GM12878 (cell line): ENCODE measurements at regions not wholly inside any gene's neighbourhood (a gene's known extent, or its start where the extent isn't known, plus 50 kb on each side); places are given as distances from the start of the nearest gene placed in this dataset.

Experiments used
- ATAC-seq: fragments of 200-7000 bp; cut with Tn5 transposase; 3 replicates; pipeline ENCODE4 v1.9.1; 2020; ENCODE audit warnings: mild to moderate bottlenecking, moderate library complexity
- BruUV-seq: library from RNA; stranded (reverse); fragments of 400-500 nt; replicated peaks from 2 replicates; lab custom pipeline; 2021; lab: Mats Ljungman, UMichigan
- CTCF ChIA-PET: fragments of 300-600 bp; sonication (Branson Sonifier 250); formaldehyde crosslinking; extraction: SDS; loops from one replicate; lab custom pipeline; 2021; ENCODE audit warnings: inconsistent platforms; lab: Yijun Ruan, JAX
- POLR2A ChIA-PET: fragments of 350-600 bp; formaldehyde crosslinking; extraction: SDS; loops from one replicate; lab custom pipeline; 2021; ENCODE audit warnings: inconsistent platforms; lab: Charles Lee
- RAD21 ChIA-PET: fragments of 300-600 bp; sonication (Branson Sonifier 250); formaldehyde crosslinking; loops from one replicate; lab custom pipeline; 2023; ENCODE audit warnings: antibody characterized with exemption; ENCODE audit not compliant: unreplicated experiment; lab: Charles Lee
- SMC1A ChIA-PET: fragments of 300-600 bp; sonication (Branson Sonifier 250); formaldehyde crosslinking; loops from one replicate; lab custom pipeline; 2023; ENCODE audit not compliant: unreplicated experiment, uncharacterized antibody; lab: Charles Lee
- DNase-seq: peaks from one replicate; pipeline ENCODE4 v3.0.0-alpha.2; 2011; ENCODE audit warnings: low read depth, low spot score
- FAIRE-seq: peaks from 3 replicates; lab custom pipeline; 2011; peaks lifted over from hg19 to GRCh38; lab: Jason Lieb, UNC
- H2AFZ ChIP-seq: 2 replicates; pipeline ENCODE4 v1.6.0; 2011; ENCODE audit warnings: low read depth, low read length, control low read depth; ENCODE audit not compliant: control insufficient read depth
- H3K27ac ChIP-seq: 2 replicates; pipeline ENCODE4 v1.5.1; 2011; ENCODE audit warnings: control low read depth; ENCODE audit not compliant: control insufficient read depth, insufficient read depth
- H3K27me3 ChIP-seq, 2 experiments: replicated peaks in 1 of 2; 2 replicates each; pipeline versions ENCODE4 v1.6.0 to v1.6.1; 2011; ENCODE audit warnings: low read length in 1 of 2; ENCODE audit not compliant: control insufficient read depth in 2 of 2, insufficient read depth in 2 of 2
- H3K36me3 ChIP-seq, 2 experiments: 2 replicates each; pipeline ENCODE4 v1.5.1; 2011; ENCODE audit warnings: low read length in 1 of 2; ENCODE audit not compliant: control insufficient read depth in 2 of 2, insufficient read depth in 2 of 2
- H3K4me1 ChIP-seq: 2 replicates; pipeline ENCODE4 v1.6.1; 2011; ENCODE audit warnings: mild to moderate bottlenecking, low read length, moderate library complexity, mixed read lengths; ENCODE audit not compliant: control insufficient read depth, insufficient read depth
- H3K4me2 ChIP-seq: 2 replicates; pipeline ENCODE4 v1.6.0; 2011; ENCODE audit warnings: control low read depth; ENCODE audit not compliant: control insufficient read depth, insufficient read depth
- H3K4me3 ChIP-seq: fragments of 200-600 bp; sonication (generic); 2 replicates; pipeline ENCODE4 v1.5.1; 2016
- H3K79me2 ChIP-seq: 2 replicates; pipeline ENCODE4 v1.6.0; 2011; ENCODE audit warnings: low read length; ENCODE audit not compliant: control insufficient read depth, insufficient read depth
- H3K9ac ChIP-seq: 2 replicates; pipeline ENCODE4 v1.8.0; 2011; ENCODE audit warnings: low read length, control low read depth, mixed read lengths; ENCODE audit not compliant: control insufficient read depth, insufficient read depth
- H3K9me3 ChIP-seq: replicated peaks from 3 replicates; pipeline ENCODE4 v1.5.1; 2011; ENCODE audit warnings: mild to moderate bottlenecking, low read length; ENCODE audit not compliant: control insufficient read depth, insufficient read depth
- H4K20me1 ChIP-seq: 2 replicates; pipeline ENCODE4 v1.6.0; 2011; ENCODE audit not compliant: control insufficient read depth, insufficient read depth
- BMI1 ChIP-seq: fragments of 450-650 bp; IDR thresholded peaks from 2 replicates; pipeline ENCODE4 v1.6.1; 2016; ENCODE audit warnings: mild to moderate bottlenecking, moderate library complexity, borderline replicate concordance
- CBFB ChIP-seq: IDR thresholded peaks from 2 replicates; pipeline ENCODE4 v1.6.1; 2016; ENCODE audit warnings: antibody characterized with exemption, low read depth
- HCFC1 ChIP-seq: fragments of 150-350 bp; IDR thresholded peaks from 2 replicates; pipeline ENCODE4 v1.6.1; 2014; ENCODE audit warnings: low read length
- PAX8 ChIP-seq: fragments of 450-650 bp; IDR thresholded peaks from 2 replicates; pipeline ENCODE4 v1.6.1; 2017; ENCODE audit warnings: mild to moderate bottlenecking, moderate library complexity
- SIX5 ChIP-seq: IDR thresholded peaks from 2 replicates; pipeline ENCODE4 v1.6.1; 2011; ENCODE audit warnings: mild to moderate bottlenecking, low read depth, low read length, moderate library complexity; ENCODE audit not compliant: severe bottlenecking
- SUPT20H ChIP-seq: IDR thresholded peaks from 2 replicates; pipeline ENCODE4 v1.6.1; 2011; ENCODE audit warnings: low read depth, mild to moderate bottlenecking, low read length, moderate library complexity, borderline replicate concordance; ENCODE audit not compliant: control insufficient read depth
- TAF1 ChIP-seq: IDR thresholded peaks from 2 replicates; pipeline ENCODE4 v1.6.1; 2011; ENCODE audit warnings: mild to moderate bottlenecking, low read depth, low read length, borderline replicate concordance
- YY1 ChIP-seq: IDR thresholded peaks from 2 replicates; pipeline ENCODE4 v1.6.1; 2011; ENCODE audit warnings: low read depth, mild to moderate bottlenecking, low read length
- ZNF217 ChIP-seq: fragments of 450-650 bp; IDR thresholded peaks from 2 replicates; pipeline ENCODE4 v1.6.1; 2017; ENCODE audit warnings: antibody characterized with exemption, mild to moderate bottlenecking
- ZNF384 ChIP-seq: IDR thresholded peaks from 2 replicates; pipeline ENCODE4 v1.6.1; 2012; ENCODE audit warnings: low read depth, mild to moderate bottlenecking, low read length, improper control_type of control experiment, borderline replicate concordance
- WGBS: methylation state at CpG from one replicate; pipeline ENCODE4 v1.1.6; 2016; ENCODE audit warnings: low lambda C conversion rate; ENCODE audit not compliant: insufficient replicate concordance, insufficient coverage; ENCODE audit errors: missing lambda C conversion rate; 5-methylcytosine and 5-hydroxymethylcytosine counted together
- in situ Hi-C: fragments of 300-500 bp; cut with MboI; formaldehyde crosslinking; loops from 9 replicates; pipeline ENCODE4 v1.14.3; 2018; ENCODE audit warnings: mixed read lengths
- intact Hi-C: fragments of 100-400 bp; cut with micrococcal nuclease; formaldehyde crosslinking; loops from one replicate; pipeline ENCODE4 v1.14.2; 2022; ENCODE audit not compliant: unreplicated experiment
- TF ChIP-seq, protein P1 (sequence below): fragments of 450-650 bp; IDR thresholded peaks from 2 replicates; pipeline ENCODE4 v1.6.1; 2017; ENCODE audit warnings: mild to moderate bottlenecking, moderate library complexity
- TF ChIP-seq, protein P2 (sequence below): fragments of 450-650 bp; IDR thresholded peaks from 2 replicates; pipeline ENCODE4 v1.6.1; 2017; ENCODE audit warnings: borderline replicate concordance
- TF ChIP-seq, protein P3 (sequence below): fragments of 450-650 bp; formaldehyde crosslinking; IDR thresholded peaks from 2 replicates; pipeline ENCODE4 v1.4.0; 2022; ENCODE audit warnings: mild to moderate bottlenecking, moderate library complexity

DNA sequence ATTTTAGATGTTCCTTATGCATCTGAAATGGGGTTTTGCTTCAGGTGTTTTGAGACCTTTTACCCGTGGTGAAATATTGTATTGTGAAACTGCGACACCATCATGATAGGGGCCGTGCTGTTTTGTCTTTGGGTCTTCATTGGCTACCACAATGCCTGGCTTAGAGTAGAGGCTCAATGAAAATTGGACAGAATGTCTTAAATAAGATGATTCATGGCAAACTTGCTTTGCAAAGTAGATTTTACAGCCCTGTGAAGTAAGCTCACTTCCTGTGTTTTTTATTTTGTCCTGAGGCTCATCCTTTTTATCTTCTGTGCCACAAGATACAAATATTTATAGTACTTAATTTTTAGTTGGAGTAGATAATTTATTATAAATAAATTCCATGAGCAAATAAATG is 111.3 kb upstream of the FRMD6 start:
- POLR2A ChIA-PET: no interaction called here
- Histone ChIP-seq H3K9me3 (no peaks in the 10 kb centered on the region), H3K79me2 (no peaks in the 10 kb centered on the region), H3K4me2 (no peak overlapping the region), H3K27me3 (no peaks in the 10 kb centered on the region), H3K4me3 (no peak overlapping the region), H2AFZ (no peak overlapping the region), H3K36me3 (no peaks in the 10 kb centered on the region), H3K4me1 (no peaks in the 10 kb centered on the region), H4K20me1 (no peaks in the 10 kb centered on the region), H3K27ac (no peak overlapping the region), H3K9ac (no peak overlapping the region)
- FAIRE-seq (no peak), DNase-seq (no peak), ATAC-seq (no peak)
- intact Hi-C loops: no loop called here
- BruUV-seq: no TSS peak
- TF ChIP-seq, protein P1, sequence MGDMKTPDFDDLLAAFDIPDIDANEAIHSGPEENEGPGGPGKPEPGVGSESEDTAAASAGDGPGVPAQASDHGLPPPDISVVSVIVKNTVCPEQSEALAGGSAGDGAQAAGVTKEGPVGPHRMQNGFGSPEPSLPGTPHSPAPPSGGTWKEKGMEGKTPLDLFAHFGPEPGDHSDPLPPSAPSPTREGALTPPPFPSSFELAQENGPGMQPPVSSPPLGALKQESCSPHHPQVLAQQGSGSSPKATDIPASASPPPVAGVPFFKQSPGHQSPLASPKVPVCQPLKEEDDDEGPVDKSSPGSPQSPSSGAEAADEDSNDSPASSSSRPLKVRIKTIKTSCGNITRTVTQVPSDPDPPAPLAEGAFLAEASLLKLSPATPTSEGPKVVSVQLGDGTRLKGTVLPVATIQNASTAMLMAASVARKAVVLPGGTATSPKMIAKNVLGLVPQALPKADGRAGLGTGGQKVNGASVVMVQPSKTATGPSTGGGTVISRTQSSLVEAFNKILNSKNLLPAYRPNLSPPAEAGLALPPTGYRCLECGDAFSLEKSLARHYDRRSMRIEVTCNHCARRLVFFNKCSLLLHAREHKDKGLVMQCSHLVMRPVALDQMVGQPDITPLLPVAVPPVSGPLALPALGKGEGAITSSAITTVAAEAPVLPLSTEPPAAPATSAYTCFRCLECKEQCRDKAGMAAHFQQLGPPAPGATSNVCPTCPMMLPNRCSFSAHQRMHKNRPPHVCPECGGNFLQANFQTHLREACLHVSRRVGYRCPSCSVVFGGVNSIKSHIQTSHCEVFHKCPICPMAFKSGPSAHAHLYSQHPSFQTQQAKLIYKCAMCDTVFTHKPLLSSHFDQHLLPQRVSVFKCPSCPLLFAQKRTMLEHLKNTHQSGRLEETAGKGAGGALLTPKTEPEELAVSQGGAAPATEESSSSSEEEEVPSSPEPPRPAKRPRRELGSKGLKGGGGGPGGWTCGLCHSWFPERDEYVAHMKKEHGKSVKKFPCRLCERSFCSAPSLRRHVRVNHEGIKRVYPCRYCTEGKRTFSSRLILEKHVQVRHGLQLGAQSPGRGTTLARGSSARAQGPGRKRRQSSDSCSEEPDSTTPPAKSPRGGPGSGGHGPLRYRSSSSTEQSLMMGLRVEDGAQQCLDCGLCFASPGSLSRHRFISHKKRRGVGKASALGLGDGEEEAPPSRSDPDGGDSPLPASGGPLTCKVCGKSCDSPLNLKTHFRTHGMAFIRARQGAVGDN: no peak
- TF ChIP-seq CBFB (no peak), ZNF384 (no peak), YY1 (no peak), SUPT20H (no peak), BMI1 (no peak), HCFC1 (no peak), ZNF217 (no peak), SIX5 (no peak), TAF1 (no peak), PAX8 (no peak)
- TF ChIP-seq, protein P2, sequence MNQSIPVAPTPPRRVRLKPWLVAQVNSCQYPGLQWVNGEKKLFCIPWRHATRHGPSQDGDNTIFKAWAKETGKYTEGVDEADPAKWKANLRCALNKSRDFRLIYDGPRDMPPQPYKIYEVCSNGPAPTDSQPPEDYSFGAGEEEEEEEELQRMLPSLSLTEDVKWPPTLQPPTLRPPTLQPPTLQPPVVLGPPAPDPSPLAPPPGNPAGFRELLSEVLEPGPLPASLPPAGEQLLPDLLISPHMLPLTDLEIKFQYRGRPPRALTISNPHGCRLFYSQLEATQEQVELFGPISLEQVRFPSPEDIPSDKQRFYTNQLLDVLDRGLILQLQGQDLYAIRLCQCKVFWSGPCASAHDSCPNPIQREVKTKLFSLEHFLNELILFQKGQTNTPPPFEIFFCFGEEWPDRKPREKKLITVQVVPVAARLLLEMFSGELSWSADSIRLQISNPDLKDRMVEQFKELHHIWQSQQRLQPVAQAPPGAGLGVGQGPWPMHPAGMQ: no peak
- TF ChIP-seq, protein P3, sequence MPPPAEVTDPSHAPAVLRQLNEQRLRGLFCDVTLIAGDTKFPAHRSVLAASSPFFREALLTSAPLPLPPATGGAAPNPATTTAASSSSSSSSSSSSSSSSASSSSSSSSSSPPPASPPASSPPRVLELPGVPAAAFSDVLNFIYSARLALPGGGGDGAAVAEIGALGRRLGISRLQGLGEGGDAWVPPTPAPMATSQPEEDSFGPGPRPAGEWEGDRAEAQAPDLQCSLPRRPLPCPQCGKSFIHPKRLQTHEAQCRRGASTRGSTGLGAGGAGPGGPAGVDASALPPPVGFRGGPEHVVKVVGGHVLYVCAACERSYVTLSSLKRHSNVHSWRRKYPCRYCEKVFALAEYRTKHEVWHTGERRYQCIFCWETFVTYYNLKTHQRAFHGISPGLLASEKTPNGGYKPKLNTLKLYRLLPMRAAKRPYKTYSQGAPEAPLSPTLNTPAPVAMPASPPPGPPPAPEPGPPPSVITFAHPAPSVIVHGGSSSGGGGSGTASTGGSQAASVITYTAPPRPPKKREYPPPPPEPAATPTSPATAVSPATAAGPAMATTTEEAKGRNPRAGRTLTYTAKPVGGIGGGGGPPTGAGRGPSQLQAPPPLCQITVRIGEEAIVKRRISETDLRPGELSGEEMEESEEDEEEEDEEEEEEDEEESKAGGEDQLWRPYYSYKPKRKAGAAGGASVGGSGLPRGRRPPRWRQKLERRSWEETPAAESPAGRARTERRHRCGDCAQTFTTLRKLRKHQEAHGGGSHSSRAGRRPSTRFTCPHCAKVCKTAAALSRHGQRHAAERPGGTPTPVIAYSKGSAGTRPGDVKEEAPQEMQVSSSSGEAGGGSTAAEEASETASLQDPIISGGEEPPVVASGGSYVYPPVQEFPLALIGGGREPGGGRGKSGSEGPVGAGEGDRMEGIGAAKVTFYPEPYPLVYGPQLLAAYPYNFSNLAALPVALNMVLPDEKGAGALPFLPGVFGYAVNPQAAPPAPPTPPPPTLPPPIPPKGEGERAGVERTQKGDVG: no peak
- RAD21 ChIA-PET: no interaction called here
- in situ Hi-C loops: no loop called here
- 32% methylated on average over 3 of the region's 3 CpGs for WGBS
- CTCF ChIA-PET: no interaction called here
- SMC1A ChIA-PET: no interaction called here
